GM18520 (cell line): ENCODE measurements at regions not wholly inside any gene's neighbourhood (a gene's known extent, or its start where the extent isn't known, plus 50 kb on each side); places are given as distances from the start of the nearest gene placed in this dataset.
"Not testable (repeated sequence)": the region's sequence is repeated elsewhere in the genome, so short reads cannot be mapped to it uniquely, and the experiment has no call there.

Experiments
- ATAC-seq: cut with Tn5 transposase; IDR thresholded peaks from one replicate; pipeline ENCODE4 v1.9.1; 2021; ENCODE audit not compliant: unreplicated experiment

DNA sequence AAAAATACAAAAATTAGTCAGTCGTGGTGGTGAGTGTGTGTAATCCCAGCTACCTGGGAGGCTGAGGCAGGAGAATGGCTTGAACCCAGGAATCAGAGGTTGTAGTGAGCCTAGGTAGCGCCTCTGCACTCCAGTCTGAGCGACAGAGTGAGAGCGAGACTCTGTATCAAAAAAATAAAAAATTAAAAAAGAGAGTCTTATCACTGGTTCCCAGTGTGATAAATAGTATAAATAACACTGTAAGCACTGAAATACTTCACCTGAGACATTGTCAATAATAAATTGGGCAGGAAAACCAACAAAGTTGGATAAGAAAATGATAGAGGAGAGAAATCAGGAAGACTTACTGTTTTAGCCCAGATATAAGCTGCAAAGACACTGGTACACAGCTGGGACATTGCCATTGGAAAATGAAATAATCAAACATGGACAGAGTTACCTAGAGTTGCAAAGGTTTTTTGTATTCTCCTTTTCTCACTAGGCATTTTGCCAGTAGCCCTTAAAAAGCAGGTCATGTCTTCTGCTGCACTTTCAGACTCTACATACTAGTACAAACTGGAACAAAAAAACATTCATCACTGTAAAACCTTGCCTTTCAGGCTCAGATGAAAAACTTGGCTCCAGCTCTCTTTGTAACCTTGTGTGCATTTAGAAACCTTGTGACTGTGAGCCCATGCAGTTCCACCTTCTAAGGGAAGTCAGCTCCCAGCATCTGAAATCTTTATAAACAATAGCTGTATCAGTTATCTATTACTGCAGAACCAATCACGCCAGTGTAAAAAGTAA lies 55.0 kb upstream of the PPP1R2C start:
- no peak for ATAC-seq

DNA sequence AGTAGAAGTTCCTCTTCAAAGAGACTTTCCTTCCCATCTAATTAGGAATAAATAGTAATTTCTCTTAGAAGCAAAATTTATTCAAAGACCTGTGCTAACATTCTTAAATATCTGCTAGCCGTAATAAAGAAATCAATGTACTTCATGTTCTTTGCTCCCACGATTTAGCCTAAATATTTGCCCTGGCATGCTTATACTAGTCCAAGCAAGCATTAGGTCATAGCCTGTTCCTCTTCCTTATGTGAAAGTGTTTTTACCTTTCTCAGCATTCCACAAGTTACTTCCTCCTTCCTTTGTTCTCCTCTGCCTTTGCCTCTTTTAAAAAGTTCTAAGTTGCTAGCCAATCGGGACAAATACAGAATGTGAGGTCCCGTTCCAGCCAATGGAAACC lies 55.6 kb upstream of the PPP1R2C start:
- ATAC-seq = not testable (repeated sequence)

DNA sequence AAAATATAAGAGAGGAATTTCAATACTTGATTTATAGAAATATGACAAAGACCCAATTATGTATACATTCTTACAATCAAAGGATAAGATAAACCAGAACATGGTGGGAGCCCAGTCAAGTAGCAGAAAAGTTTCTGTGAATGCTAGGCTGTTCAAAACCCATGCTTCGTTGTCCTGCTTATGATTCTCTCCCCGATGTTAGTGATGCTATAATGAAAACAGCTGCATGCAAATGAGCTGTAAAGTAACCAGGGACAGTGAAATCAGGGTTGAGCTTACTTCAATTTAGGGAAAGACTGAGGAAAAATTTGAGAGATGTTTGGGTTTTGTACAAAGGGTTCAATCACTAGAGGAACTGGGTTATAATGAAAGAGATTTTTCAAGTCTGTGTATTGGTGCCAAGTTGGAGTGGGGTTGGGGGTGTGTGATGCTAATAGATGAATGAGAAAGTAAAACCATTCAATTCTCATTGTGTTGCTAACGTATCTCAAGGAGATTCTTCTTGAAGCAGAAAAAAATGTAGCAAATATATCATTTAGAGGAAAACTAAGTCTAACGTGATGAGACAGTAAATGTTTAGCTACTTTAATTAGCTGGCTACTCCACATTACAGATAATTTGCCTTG lies 59.3 kb upstream of the PPP1R2C start:
- ATAC-seq = no peak

DNA sequence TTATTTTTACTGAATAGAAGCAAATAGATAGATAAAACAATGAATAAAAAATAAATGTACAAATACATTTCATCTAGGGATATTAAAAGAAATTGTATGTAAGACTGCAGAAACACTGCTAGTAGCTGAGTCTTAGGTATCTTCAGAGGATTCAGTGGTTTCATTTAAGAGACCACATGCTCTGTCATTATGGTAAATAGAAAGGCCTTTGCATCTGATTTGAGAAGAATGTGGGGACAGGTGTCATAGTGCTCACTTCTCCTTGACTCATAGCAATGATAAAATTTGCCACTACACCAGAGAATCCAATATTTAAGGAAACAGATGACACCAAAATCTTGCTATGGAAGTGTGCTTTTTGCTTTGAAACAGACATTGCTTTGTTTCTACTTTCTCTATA lies 59.8 kb upstream of the PPP1R2C start:
- ATAC-seq = peak; percentile 60

DNA sequence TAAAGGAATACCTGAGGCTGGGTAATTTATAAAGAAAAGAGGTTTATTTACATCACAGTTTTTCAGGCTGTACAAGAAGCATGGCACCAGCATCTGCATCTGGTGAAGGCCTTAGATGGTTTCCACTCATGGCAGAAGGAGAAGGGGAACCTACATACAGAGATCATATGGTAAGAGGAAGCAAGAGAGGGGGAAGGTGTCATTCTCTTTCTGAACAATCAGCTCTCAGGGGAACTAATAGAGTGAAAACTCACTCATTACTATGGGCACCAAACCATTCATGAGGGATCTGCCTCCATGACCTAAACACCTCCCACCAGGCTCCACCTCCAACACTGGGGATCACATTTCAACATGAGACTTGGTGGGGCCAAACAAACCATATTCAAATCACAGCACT lies 61.7 kb upstream of the PPP1R2C start:
- no peak for ATAC-seq

DNA sequence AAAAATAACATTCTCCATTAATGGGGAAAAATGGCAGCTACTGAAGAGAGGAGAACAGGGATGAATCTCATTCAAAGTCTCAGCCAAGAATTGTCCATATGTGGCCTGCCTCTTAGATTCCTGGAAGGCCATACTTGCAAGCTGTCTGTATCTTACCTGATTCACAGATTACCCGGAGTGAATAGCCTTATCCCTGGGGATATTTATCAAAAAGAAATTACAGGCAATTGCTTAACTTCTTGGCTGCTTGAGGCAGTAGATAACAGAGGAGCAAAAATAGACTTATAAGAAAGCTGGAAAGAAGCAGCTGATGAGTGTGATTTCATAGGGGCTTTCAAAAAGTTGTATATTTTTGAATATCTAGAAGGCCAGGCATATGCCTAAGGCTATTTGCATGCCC lies 68.8 kb upstream of the PPP1R2C start:
- ATAC-seq = no peak

DNA sequence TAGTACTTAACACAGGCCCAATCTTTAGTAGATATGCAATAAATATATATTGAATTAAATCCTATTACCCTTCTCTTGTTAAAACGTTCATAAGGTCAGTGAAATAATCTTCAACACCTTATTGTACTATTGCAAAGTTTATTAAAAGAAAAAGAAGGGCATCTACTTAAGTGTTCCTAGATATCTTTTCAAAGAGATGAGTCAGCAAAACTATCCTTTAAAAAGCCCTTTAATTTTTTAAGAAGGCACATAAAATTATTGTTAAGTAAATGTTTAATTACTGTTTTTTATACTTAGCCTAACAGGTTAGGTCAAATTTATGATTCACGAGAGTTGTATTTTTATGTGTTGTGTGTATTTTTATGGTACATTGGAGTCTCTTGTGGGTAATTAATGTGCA lies 77.3 kb upstream of the PPP1R2C start:
- ATAC-seq = no peak

DNA sequence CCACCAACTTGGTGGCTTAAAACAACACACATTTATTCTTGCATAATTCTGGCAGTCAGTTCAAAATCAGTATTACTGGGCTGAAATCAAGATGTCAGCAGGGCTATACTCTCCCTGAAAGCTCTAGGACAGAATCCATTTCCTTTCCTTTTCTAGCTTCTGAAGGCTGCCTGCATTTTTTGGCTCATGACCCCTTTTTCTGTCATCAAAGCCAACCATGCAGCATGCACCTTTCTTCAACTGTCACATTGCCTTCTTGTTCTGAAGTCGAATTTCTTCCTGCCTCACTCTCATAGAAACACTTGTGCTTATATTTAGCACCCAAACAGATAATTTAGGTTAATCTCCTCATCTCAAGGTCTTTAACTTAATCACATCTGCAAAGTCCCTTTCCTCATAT lies 79.8 kb upstream of the PPP1R2C start:
- no peak for ATAC-seq

DNA sequence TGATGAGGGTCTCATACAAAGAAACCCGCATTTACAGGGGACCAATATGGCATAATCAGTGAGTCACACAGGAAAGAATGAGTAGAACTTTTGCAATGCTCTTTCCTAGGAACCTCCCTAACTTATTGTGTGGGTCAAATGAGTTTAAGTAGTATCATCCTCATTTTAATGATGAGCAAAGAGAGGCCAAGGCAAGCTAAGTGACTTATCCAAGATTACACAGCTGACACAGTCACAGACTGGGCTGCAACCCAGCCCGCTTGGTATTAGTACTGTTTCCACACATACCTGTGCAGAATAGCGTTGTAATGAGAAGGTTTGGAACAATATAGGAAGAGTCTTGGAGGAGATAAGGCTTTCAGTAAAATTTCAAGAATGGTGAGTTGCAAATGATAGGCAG lies 91.0 kb upstream of the PPP1R2C start:
- no peak for ATAC-seq

DNA sequence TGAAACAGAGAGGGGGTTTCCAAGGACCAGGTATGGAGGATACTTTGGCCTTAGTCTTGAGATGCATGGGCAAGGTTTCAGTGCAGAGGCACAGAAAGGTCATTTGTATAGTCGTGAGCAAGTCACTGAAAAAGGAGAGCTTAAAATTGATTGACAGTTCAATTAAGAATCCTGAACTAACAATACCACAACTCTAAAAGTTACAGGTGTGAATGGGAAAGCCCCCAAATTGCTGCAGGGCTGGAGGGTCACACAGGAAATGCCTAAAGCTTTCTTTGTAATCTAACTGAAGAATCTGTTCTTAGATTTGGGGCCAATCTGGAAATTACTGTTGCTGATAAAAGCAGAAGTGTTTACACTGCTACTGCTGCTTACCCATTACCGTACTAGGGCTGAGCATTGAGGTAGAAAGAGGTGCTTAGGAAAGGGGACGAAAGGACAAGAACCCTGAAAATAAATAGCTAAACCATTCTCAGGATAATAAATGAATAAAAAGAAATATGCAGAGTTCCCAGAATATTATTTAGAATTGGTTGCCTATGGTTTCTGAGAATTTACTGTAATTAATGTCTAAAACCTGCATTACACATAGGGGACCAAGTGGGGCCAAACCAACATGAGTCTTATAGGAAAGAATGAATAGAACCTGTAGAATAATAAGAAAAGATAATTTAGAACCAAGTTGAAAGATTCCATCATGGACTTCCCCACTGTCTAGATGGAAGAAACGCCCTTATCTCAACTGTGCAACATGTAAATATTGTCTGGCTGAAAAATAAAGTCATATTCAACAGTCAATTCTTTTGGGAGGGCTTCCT lies 91.9 kb upstream of the PPP1R2C start:
- ATAC-seq = peak; percentile 94

DNA sequence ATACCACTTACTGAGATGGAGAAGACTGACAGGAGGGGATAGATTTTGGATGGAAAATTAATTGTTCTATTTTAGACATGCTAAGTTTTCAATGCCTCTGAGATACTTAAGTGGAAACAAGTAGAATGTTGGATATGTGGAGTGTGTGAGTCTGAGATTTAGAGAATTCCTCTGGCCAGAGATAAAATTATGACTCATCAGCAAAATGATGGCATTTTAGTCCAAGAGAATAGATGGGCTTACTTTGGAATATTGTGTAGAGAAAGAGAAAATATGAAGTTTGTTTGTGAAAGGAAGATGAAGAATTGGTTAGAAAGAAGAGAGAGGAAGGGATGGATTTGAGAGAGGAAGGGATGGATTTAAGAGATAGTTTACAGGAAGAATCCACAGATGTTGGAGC lies 108.6 kb upstream of the PPP1R2C start:
- no peak for ATAC-seq

DNA sequence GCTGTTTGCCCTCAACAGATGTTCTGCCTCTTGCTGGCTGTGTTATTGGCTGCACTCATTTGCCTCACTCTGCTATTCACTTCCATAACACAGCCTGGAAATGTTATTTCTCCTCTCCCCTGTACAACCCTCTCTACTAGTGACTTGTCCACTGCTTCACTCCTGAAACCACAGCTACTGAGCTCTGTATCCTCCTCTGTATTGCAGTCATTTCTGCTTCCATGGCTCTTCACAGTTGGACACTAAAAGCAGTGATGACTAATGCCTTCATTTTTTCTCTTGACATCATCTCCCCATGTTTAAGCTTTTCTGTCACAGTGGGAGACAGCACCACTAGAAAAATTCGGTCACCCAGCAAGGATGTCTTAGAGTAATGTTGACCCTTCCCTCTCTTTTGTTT lies 123.0 kb upstream of the PPP1R2C start:
- ATAC-seq = no peak

DNA sequence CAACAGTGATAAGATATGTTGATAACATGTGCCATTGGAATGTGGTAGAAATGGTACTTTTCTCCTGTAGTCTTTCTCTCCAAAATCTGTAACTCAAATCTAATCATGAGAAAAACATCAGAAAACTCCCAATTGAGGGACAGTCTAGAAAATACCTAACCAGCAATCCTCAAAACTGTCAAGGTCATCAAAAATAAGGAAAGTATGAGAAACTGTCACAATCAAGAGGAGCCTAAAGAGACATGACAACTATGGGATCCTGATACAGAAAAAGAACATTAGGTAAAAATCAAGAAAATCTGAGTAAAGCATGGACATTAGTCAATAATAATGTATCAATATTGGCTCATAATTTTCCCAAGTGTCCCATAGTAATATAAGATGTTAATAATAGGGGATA lies 124.5 kb upstream of the PPP1R2C start:
- ATAC-seq = no peak

DNA sequence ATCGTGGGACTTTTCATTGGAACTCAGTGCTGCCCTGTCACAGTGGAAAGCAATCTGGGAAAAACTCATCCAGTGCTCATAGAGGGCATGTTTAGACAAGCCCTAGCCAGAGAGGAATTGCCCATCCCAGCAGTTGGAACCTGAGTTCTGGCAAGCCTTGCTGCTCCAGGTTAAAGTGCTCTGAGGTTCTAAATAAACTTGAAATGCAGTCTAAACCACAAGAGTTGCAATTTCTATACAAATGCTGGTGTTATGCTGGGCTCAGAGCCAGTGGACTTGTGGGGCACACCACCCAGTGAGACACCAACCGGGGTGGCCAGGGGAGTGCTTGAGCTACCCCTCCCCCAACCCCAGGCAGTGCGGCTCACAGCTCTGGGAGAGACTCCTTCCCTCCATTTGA lies 142.8 kb upstream of the PPP1R2C start:
- ATAC-seq = no peak

DNA sequence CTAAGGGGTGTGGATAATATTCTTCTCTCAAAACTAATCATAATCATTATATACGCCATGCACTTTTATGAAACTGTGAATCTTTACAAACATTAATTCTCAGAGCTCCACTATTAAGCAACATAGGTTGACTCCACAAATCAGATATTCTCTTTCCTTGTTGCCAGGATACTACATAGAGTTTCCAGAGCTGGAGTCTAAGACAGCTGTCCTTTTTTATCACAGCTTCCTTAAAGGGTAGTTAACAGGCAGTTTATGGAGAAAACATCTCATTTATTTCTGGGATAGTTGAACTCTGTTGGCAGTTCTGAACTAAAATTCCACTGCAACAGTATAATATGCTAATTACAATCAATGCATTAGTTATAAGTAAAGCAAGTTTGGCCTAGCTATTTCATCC lies 152.1 kb upstream of the PPP1R2C start:
- no peak for ATAC-seq

DNA sequence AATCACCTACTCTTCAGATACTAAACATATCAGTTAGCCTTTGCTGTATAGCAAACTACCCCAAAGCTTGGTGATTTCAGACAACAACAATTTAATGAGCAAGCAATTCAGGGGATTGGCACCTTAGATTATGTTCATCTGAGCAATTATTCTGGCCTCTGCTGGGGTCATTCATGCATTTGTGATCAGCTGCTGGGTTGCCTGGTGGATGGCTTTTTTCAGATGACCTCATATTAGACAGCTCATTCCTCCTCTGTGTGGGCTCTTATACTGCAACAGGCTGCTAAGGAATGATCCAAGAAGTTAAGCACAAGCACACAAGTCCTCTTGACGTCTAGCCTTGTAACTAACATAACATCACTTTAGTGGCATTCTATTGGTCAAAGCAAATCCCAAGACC lies 153.0 kb upstream of the PPP1R2C start:
- no peak for ATAC-seq

DNA sequence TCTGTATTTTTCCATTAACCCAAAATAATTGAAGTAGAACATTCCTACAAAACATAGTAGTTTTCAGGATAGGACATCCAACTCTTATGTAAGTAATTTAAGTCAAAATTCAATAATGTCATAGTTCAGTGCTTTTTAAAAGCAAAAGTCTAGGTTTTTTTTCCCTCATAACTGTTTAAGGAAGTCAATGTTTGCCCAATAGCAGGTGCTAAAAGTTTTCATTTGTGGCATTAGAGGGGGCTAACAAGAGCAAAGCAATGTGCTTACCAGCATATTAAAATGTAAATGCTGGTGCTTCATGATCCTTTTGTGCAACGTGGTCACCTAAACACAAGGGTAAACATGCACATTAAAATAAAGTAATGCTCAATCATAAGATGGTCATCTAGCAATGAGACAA lies 155.2 kb upstream of the PPP1R2C start:
- no peak for ATAC-seq

DNA sequence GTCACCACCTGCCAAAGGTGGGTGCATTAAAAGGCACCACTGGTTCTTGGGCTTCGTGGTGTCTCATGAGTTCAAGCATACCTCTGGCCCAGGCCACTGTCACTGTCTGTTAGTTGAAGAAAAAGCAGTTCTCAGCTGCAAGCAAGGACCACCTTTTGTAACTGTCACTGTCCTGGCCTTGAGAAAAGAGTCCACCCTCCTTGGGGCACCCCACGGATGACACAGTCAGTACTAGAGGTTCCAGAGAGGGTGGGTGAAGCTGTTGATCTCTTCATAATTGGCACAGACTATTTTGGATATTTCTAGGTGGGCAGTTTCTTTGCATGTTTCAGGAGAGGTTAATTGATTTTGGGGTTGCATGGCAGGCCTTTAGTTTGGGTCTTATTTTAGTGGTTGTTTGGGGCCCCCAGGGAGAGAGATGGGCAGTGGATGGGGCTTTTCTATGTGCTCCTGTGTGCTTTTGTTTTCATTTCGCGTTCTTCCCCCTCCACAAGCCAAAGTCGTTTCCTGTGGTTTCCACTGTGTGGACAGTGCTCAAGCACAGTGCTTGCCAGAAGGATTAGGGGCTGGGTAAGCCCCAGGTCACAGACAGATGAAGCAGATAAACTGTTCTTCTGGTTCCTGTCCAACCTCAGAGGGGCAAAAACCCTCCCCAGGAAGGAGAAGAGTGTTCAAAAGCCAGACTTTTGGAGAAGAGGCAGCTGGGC lies 156.2 kb upstream of the PPP1R2C start:
- ATAC-seq = peak; percentile 86

DNA sequence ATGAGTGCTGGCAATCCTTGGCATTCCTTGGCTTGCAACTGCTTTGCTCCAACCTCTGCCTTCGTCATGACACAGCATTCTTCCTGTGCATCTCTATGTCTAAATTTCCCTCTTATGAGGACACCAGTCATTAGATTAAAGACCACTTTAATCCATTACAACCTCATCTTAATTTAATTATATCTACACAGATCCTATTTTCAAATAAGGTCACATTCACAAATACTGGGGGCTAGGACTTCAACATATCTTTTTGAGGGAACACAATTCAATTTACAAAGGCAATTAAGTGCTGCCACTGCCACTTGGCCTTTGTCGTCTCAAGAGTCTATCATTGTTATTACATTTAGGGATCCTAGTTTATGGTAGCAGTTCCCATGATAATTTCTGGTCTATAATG lies 163.7 kb upstream of the PPP1R2C start:
- ATAC-seq = no peak

DNA sequence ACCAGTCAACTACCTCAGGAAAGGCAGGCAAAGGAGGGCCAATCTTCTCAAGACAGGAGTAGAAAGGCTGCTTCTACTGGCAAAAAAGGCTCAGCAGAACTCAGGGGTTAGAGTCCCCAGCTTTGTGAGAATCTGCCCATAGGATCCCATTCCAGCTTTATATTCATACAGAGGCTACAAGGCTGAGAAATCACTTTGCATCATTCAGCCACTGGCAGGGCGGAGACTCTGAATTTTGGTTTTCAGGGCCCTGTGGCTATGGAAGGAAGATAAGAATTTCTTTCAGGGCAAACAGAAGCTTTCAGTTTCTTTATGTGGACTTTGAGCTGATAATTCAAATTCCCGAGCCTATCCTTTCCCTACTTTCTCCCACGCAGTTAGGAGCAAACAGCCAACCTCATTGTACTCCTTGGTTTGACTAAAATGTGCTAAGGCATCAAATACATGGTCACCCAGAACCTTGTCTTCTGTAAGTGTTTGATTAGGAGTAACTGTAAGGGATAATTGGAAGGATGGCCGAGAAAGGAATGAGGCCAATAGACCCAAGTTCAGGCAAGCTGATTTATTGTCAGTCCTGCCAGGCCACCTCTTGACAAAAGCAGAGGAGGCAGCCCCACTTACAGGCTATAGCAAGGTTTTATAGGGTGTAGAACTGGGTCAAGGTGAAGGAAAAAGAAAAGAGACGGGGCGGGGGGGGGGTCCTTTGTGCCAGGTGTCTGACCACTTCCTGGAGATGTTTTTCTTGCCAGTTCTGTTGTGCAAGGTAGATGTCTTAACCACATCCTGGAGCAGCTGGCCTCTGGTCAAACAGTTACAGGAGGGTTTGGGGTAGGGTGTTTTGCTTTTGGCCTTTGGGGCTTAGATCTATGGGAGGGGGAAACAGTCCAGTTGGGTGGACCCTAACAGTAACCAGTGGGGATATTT lies 165.3 kb upstream of the PPP1R2C start:
- peak; percentile 86 for ATAC-seq
